GM12864 (cell line): ENCODE measurements at regions not wholly inside any gene's neighbourhood (a gene's known extent, or its start where the extent isn't known, plus 50 kb on each side); places are given as distances from the start of the nearest gene placed in this dataset.

Experiments
- DNase-seq: peaks from one replicate; pipeline ENCODE4 v3.0.0-alpha.2; 2011; ENCODE audit warnings: low read depth
- H3K4me3 ChIP-seq: 2 replicates; pipeline ENCODE4 v1.5.1; 2011; ENCODE audit warnings: mild to moderate bottlenecking, low read depth, low read length, control low read depth
- TF ChIP-seq, protein P1 (sequence below): IDR thresholded peaks from 2 replicates; pipeline ENCODE4 v1.5.1; 2011; ENCODE audit warnings: low read depth, mild to moderate bottlenecking, moderate library complexity, low read length, control low read depth, inconsistent platforms; ENCODE audit errors: missing control alignments

DNA sequence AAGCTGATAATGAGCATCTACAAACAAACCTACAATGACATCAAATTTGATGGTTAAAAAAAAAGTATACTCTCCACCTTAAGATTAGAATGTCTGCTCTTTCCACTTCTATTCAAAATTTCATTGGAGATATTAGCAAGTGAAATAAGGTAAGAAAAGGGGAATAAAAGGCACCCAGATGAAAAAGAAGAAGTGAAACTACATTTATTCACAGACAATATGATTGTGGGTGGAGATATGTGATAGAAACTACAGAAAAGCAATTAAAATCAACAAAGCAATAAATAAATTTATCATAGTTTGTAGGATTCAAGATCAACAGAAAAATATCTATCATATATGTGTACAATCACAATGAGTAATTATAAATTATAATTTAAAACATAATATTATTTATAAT lies 395.1 kb upstream of the CCNH start:
- TF ChIP-seq, protein P1, sequence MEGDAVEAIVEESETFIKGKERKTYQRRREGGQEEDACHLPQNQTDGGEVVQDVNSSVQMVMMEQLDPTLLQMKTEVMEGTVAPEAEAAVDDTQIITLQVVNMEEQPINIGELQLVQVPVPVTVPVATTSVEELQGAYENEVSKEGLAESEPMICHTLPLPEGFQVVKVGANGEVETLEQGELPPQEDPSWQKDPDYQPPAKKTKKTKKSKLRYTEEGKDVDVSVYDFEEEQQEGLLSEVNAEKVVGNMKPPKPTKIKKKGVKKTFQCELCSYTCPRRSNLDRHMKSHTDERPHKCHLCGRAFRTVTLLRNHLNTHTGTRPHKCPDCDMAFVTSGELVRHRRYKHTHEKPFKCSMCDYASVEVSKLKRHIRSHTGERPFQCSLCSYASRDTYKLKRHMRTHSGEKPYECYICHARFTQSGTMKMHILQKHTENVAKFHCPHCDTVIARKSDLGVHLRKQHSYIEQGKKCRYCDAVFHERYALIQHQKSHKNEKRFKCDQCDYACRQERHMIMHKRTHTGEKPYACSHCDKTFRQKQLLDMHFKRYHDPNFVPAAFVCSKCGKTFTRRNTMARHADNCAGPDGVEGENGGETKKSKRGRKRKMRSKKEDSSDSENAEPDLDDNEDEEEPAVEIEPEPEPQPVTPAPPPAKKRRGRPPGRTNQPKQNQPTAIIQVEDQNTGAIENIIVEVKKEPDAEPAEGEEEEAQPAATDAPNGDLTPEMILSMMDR: no peak
- no peak for DNase-seq
- H3K4me3 ChIP-seq: no peak overlapping the region

DNA sequence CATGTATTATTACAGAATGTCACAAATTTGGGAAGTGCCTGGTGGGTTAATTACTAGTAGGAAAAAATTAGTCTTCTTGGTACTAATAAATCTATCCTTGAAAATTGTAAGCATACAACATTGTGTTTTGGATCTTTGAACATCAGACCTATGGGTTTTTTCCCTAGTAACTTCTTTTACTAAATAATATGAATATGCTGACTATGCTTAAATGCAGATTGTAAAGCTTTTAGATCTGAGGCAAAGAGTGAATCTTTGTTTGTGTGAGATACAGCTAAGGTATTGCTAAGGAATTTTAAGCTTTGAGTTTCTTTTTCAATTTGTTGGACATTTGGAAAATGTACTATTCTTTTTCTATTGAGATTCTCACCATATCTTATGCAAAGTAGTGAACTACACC lies 390.6 kb upstream of the CCNH start:
- no peak overlapping the region for H3K4me3 ChIP-seq
- no peak for DNase-seq
- TF ChIP-seq, protein P1: no peak

GRCh38 chr5:87791869-87792268 lies 379.1 kb upstream of the CCNH start:
- no peak overlapping the region for H3K4me3 ChIP-seq
- no peak for DNase-seq
- TF ChIP-seq, protein P1: no peak

DNA sequence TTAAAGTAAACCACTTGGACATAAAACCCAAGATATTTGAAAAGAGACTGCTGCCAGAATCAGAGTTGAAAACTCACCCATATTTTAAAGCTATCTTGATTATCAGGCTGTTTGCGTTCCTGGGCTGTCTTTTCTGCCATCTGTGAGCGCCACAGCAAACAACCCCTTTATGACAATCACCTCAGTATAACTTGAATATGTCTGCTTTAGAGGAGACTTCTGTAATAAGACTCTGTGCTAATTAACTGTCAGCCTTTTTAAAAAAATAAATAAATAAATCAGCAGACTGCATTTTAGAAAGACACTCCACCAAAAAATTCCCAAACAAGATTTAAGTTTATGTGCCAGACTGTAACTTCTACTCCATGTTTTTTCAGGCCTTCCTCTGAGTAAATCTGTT lies 375.7 kb upstream of the CCNH start:
- no peak for DNase-seq
- no peak overlapping the region for H3K4me3 ChIP-seq
- TF ChIP-seq, protein P1: no peak

DNA sequence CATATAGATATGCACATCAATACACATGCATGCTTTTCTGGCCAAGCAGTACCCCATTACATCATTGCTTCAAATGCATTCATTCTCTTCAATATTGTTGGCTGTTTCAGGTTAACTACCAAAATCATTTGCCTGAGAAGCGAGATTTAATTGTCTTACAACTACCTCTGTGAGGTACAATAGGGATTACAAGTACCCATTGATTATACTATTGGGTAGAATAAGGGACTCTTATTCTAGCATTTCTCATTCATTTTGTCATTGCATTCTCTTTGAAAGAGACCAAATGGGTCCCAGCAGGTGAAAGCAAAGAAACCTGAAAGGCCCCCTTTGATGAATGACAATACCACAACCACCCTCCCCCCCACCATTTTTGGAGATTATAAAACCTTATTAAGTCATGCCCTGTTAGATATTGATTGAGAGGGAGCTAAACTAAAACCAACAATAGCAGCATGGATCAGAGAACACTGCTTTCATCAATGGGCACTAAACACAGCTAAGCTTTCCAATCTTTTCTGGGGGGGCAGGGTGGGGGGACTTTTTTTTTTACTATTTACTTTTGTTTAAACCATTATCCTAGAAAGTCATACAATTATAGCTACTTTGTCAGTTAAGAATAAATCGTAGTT lies 375.0 kb upstream of the CCNH start:
- TF ChIP-seq, protein P1: no peak
- H3K4me3 ChIP-seq: no peak overlapping the region
- no peak for DNase-seq

DNA sequence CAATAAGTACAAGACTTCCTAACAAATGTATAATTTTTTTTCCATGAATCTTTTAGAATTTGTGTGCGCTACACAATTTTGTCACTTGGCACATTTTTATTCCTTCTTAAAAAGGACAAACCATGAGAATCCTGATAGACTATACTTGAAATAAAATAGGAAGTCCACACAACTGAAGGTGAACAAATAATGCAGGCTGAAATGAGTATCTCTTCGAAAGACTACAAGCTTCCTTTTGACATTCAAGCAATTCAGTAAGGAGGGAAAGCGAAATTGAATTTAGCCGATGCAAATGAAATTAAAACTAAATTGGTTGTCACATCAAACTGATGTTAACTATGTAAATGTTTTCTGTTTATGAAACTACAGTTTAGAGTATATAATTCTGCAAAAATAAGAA lies 374.4 kb upstream of the CCNH start:
- no peak overlapping the region for H3K4me3 ChIP-seq
- no peak for DNase-seq
- TF ChIP-seq, protein P1: no peak

DNA sequence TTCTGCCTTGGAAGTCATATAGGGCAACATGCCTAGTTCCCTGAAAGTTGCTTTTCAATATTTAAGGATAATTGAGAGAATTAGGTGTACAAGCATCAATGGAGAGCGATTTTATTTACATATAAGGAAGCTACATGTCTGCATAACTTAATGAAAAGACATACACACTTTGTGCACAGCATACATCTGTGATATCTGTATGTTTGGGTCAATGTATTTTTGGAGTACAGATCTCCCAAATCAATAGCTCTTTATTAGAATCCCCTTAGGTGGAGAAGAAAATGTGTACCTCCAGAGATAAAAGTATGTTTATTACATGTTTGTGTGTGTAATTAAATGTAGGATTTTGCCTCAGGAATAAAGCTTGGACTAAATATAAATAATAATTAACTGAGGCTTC lies 373.7 kb upstream of the CCNH start:
- no peak overlapping the region for H3K4me3 ChIP-seq
- DNase-seq: no peak
- TF ChIP-seq, protein P1: no peak
